ENCODE measurements at regions not wholly inside any gene's neighbourhood (a gene's known extent, or its start where the extent isn't known, plus 50 kb on each side); places are given as distances from the start of the nearest gene placed in this dataset.

DNA sequence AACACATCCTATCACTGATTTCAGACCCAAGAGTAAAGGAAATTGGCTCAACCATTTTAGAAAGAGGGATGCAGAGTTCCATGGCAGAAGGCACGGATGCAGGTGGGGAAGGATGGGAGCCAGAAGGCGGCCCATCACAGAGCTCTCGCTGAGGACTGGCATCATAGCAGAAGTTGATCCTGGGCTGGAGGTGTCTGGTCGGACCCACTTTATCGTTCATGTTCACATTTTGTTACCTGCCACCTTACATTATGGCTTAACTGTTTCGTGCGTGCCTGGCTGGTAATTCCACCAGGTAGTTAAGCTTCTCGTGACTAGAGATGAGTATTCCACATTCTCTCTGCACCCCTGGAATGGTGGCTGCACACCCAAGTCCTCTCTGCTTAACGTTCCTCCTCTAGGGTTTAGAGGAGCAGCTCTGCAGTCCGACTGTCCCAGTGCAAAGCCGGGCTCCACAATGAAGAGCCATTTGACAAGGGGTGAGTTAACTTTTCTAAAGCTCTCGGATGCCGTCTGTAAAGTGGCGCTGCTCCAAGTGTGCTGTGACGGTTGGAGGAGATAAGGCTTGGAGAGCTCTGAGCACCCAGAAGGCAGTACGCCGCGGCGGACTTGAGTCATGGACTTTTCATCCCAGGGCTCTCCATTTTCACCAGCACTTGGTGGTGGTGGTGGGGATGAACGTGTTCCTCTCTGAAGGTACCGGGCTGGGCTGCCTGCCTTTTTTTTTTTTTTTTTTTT, 157.1 kb upstream of the SHH start:
- H3K27me3 ChIP-seq (ENCODE audit: control insufficient read depth, insufficient read depth, low read length): no peaks in the 10 kb centered on the region
- no peaks in the 10 kb centered on the region for H3K36me3 ChIP-seq (ENCODE audit: control insufficient read depth, insufficient read depth, low read length)
- no peak for DNase-seq
- H3K27ac ChIP-seq (ENCODE audit: low read length): no peak overlapping the region
- no peaks in the 10 kb centered on the region for H3K9me3 ChIP-seq (ENCODE audit: control insufficient read depth, low read depth, low read length)
- no peak overlapping the region for H3K4me3 ChIP-seq (ENCODE audit: low read length)
- H3K4me1 ChIP-seq (ENCODE audit: control insufficient read depth, insufficient read depth, low read length): no peaks in the 10 kb centered on the region
- WGBS (ENCODE audit: insufficient coverage, low lambda C conversion rate): 92% methylated on average over 2 of the region's 21 CpGs

- no peak overlapping the region for H3K27ac ChIP-seq (ENCODE audit: low read length)
- H3K36me3 ChIP-seq (ENCODE audit: control insufficient read depth, insufficient read depth, low read length): no peaks in the 10 kb centered on the region
- no CpG with 5 or more reads among the region's 7 CpGs for WGBS (ENCODE audit: insufficient coverage, low lambda C conversion rate)
- H3K9me3 ChIP-seq (ENCODE audit: control insufficient read depth, low read depth, low read length): no peaks in the 10 kb centered on the region
- DNase-seq: no peak
- H3K4me3 ChIP-seq (ENCODE audit: low read length): no peak overlapping the region
- no peaks in the 10 kb centered on the region for H3K4me1 ChIP-seq (ENCODE audit: control insufficient read depth, insufficient read depth, low read length)
- H3K27me3 ChIP-seq (ENCODE audit: control insufficient read depth, insufficient read depth, low read length): peaks cover 3% of the 10 kb centered on the region
Observed at GRCh38 chr7:155965010-155965409, 152.7 kb upstream of the SHH start.

DNA sequence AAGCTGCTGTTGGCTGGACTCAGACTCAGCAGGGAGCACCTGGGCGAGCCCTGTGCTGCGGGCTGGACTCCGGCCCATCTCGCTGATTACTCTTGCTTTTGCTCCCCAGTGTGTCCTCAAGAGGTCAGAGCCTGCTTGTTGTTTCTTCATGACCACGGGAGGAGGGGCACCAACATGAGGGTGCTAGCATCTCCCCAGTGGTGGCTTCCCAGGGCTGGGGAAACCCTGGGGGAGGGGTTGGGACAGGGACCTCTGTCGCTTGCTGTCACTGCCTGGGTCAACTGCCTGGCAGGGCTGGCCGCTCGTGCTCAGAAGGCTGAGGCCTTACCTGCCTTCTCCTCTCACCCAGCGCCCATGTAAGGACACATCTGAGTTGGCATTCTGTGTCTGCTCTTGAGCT, 152.3 kb upstream of the SHH start:
- no peak for DNase-seq
- Histone ChIP-seq H3K27ac (ENCODE audit: low read length) (no peak overlapping the region), H3K4me3 (ENCODE audit: low read length) (no peak overlapping the region), H3K4me1 (ENCODE audit: control insufficient read depth, insufficient read depth, low read length) (no peaks in the 10 kb centered on the region), H3K36me3 (ENCODE audit: control insufficient read depth, insufficient read depth, low read length) (no peaks in the 10 kb centered on the region), H3K9me3 (ENCODE audit: control insufficient read depth, low read depth, low read length) (no peaks in the 10 kb centered on the region), H3K27me3 (ENCODE audit: control insufficient read depth, insufficient read depth, low read length) (peaks cover 3% of the 10 kb centered on the region)
- no CpG with 5 or more reads among the region's 9 CpGs for WGBS (ENCODE audit: insufficient coverage, low lambda C conversion rate)

GRCh38 chr7:155963771-155964195, 151.5 kb upstream of the SHH start:
- no CpG with 5 or more reads among the region's 12 CpGs for WGBS (ENCODE audit: insufficient coverage, low lambda C conversion rate)
- H3K36me3 ChIP-seq (ENCODE audit: control insufficient read depth, insufficient read depth, low read length): no peaks in the 10 kb centered on the region
- H3K4me3 ChIP-seq (ENCODE audit: low read length): no peak overlapping the region
- no peaks in the 10 kb centered on the region for H3K9me3 ChIP-seq (ENCODE audit: control insufficient read depth, low read depth, low read length)
- peaks cover 3% of the 10 kb centered on the region for H3K27me3 ChIP-seq (ENCODE audit: control insufficient read depth, insufficient read depth, low read length)
- H3K27ac ChIP-seq (ENCODE audit: low read length): no peak overlapping the region
- no peaks in the 10 kb centered on the region for H3K4me1 ChIP-seq (ENCODE audit: control insufficient read depth, insufficient read depth, low read length)
- no peak for DNase-seq

DNA sequence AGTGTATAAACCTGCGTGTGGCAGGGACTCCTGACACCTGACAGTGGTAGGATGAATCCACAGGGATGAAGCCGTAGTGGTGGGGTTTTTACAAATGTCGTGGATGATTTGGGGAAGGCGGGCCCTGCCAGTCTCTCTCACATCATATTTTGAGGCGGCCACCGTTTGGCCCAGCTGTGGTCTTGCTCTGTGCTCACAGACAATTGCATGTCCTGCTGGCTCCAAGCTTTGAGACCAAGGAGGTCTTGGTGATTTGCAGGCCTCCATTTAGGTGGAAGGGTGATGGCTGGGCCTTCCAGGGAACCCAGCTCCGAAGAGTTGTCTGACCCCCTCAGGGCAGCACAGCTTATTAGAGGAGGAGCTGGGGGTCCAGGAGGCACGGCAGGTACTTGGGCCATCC, 151.1 kb upstream of the SHH start:
- no peaks in the 10 kb centered on the region for H3K9me3 ChIP-seq (ENCODE audit: control insufficient read depth, low read depth, low read length)
- no peaks in the 10 kb centered on the region for H3K36me3 ChIP-seq (ENCODE audit: control insufficient read depth, insufficient read depth, low read length)
- no CpG with 5 or more reads among the region's 8 CpGs for WGBS (ENCODE audit: insufficient coverage, low lambda C conversion rate)
- no peak overlapping the region for H3K27ac ChIP-seq (ENCODE audit: low read length)
- no peak overlapping the region for H3K4me3 ChIP-seq (ENCODE audit: low read length)
- H3K27me3 ChIP-seq (ENCODE audit: control insufficient read depth, insufficient read depth, low read length): peaks cover 3% of the 10 kb centered on the region
- no peaks in the 10 kb centered on the region for H3K4me1 ChIP-seq (ENCODE audit: control insufficient read depth, insufficient read depth, low read length)
- DNase-seq: no peak

- Histone ChIP-seq H3K27me3 (ENCODE audit: control insufficient read depth, insufficient read depth, low read length) (peaks cover 3% of the 10 kb centered on the region), H3K9me3 (ENCODE audit: control insufficient read depth, low read depth, low read length) (no peaks in the 10 kb centered on the region), H3K36me3 (ENCODE audit: control insufficient read depth, insufficient read depth, low read length) (no peaks in the 10 kb centered on the region), H3K27ac (ENCODE audit: low read length) (no peak overlapping the region), H3K4me1 (ENCODE audit: control insufficient read depth, insufficient read depth, low read length) (no peaks in the 10 kb centered on the region), H3K4me3 (ENCODE audit: low read length) (no peak overlapping the region)
- 80% methylated on average over 1 of the region's 12 CpGs for WGBS (ENCODE audit: insufficient coverage, low lambda C conversion rate)
- no peak for DNase-seq
Observed at GRCh38 chr7:155962968-155963300, 150.7 kb upstream of the SHH start.

GRCh38 chr7:155962191-155962967, 150.1 kb upstream of the SHH start:
- no peaks in the 10 kb centered on the region for H3K9me3 ChIP-seq (ENCODE audit: control insufficient read depth, low read depth, low read length)
- H3K4me3 ChIP-seq (ENCODE audit: low read length): no peak overlapping the region
- 94% methylated on average over 3 of the region's 13 CpGs for WGBS (ENCODE audit: insufficient coverage, low lambda C conversion rate)
- peaks cover 3% of the 10 kb centered on the region for H3K27me3 ChIP-seq (ENCODE audit: control insufficient read depth, insufficient read depth, low read length)
- H3K4me1 ChIP-seq (ENCODE audit: control insufficient read depth, insufficient read depth, low read length): no peaks in the 10 kb centered on the region
- DNase-seq: no peak
- no peaks in the 10 kb centered on the region for H3K36me3 ChIP-seq (ENCODE audit: control insufficient read depth, insufficient read depth, low read length)
- no peak overlapping the region for H3K27ac ChIP-seq (ENCODE audit: low read length)

- Histone ChIP-seq H3K9me3 (ENCODE audit: control insufficient read depth, low read depth, low read length) (no peaks in the 10 kb centered on the region), H3K4me3 (ENCODE audit: low read length) (no peak overlapping the region), H3K27me3 (ENCODE audit: control insufficient read depth, insufficient read depth, low read length) (peaks cover 3% of the 10 kb centered on the region), H3K36me3 (ENCODE audit: control insufficient read depth, insufficient read depth, low read length) (no peaks in the 10 kb centered on the region), H3K27ac (ENCODE audit: low read length) (no peak overlapping the region), H3K4me1 (ENCODE audit: control insufficient read depth, insufficient read depth, low read length) (no peaks in the 10 kb centered on the region)
- peak in 1 of 2 donors; percentile 17 for DNase-seq
- no CpG with 5 or more reads among the region's 25 CpGs for WGBS (ENCODE audit: insufficient coverage, low lambda C conversion rate)
Observed at GRCh38 chr7:155961241-155962190, 149.3 kb upstream of the SHH start.

- Histone ChIP-seq H3K36me3 (ENCODE audit: control insufficient read depth, insufficient read depth, low read length) (no peaks in the 10 kb centered on the region), H3K27me3 (ENCODE audit: control insufficient read depth, insufficient read depth, low read length) (peaks cover 3% of the 10 kb centered on the region), H3K9me3 (ENCODE audit: control insufficient read depth, low read depth, low read length) (no peaks in the 10 kb centered on the region), H3K27ac (ENCODE audit: low read length) (no peak overlapping the region), H3K4me1 (ENCODE audit: control insufficient read depth, insufficient read depth, low read length) (no peaks in the 10 kb centered on the region), H3K4me3 (ENCODE audit: low read length) (no peak overlapping the region)
- WGBS (ENCODE audit: insufficient coverage, low lambda C conversion rate): no CpG with 5 or more reads among the region's 13 CpGs
- DNase-seq: no peak
Observed at GRCh38 chr7:155959894-155960293, 147.6 kb upstream of the SHH start.

- Histone ChIP-seq H3K27ac (ENCODE audit: low read length) (no peak overlapping the region), H3K4me1 (ENCODE audit: control insufficient read depth, insufficient read depth, low read length) (peaks cover 13% of the 10 kb centered on the region), H3K4me3 (ENCODE audit: low read length) (no peak overlapping the region), H3K27me3 (ENCODE audit: control insufficient read depth, insufficient read depth, low read length) (peaks cover 3% of the 10 kb centered on the region), H3K36me3 (ENCODE audit: control insufficient read depth, insufficient read depth, low read length) (no peaks in the 10 kb centered on the region), H3K9me3 (ENCODE audit: control insufficient read depth, low read depth, low read length) (peaks cover 4% of the 10 kb centered on the region)
- no CpG with 5 or more reads among the region's 12 CpGs for WGBS (ENCODE audit: insufficient coverage, low lambda C conversion rate)
- DNase-seq: no peak
Observed at GRCh38 chr7:155956977-155957376, 144.7 kb upstream of the SHH start.
